BE2C (cell line): ENCODE measurements at regions not wholly inside any gene's neighbourhood (a gene's known extent, or its start where the extent isn't known, plus 50 kb on each side); places are given as distances from the start of the nearest gene placed in this dataset.

ENCODE experiments used
- DNase-seq: peaks from one replicate; pipeline ENCODE4 v3.0.0-alpha.2; 2020
- H3K27me3 ChIP-seq: fragments of 250-450 bp; sonication (Bioruptor Pico); 2 replicates; pipeline ENCODE4 v1.5.1; 2020; ENCODE audit warnings: mild to moderate bottlenecking
- H3K36me3 ChIP-seq: fragments of 250-450 bp; sonication (Bioruptor Pico); 2 replicates; pipeline ENCODE4 v1.5.1; 2020; ENCODE audit warnings: mild to moderate bottlenecking
- H3K4me1 ChIP-seq: fragments of 250-450 bp; sonication (Bioruptor Pico); 2 replicates; pipeline ENCODE4 v1.5.1; 2020
- H3K4me3 ChIP-seq: 2 replicates; pipeline ENCODE4 v1.5.1; 2011; ENCODE audit warnings: low read depth, low read length
- H3K9me3 ChIP-seq: fragments of 250-450 bp; sonication (Bioruptor Pico); 2 replicates; pipeline ENCODE4 v1.5.1; 2020
- CTCF ChIP-seq: IDR thresholded peaks from 2 replicates; pipeline ENCODE4 v1.5.1; 2012; ENCODE audit warnings: mild to moderate bottlenecking, low read depth, low read length

- H3K9me3 ChIP-seq: no peaks in the 10 kb centered on the region
- no peaks in the 10 kb centered on the region for H3K27me3 ChIP-seq
- H3K36me3 ChIP-seq: no peaks in the 10 kb centered on the region
- H3K4me1 ChIP-seq: no peaks in the 10 kb centered on the region
- H3K4me3 ChIP-seq: no peak overlapping the region
- peak; percentile 40 for DNase-seq
- no peak for TF ChIP-seq CTCF
Measured at GRCh38 chr3:98952404-98952803, 50.9 kb upstream of the DCBLD2 start.
